ENCODE measurements at regions not wholly inside any gene's neighbourhood (a gene's known extent, or its start where the extent isn't known, plus 50 kb on each side); places are given as distances from the start of the nearest gene placed in this dataset.

DNA sequence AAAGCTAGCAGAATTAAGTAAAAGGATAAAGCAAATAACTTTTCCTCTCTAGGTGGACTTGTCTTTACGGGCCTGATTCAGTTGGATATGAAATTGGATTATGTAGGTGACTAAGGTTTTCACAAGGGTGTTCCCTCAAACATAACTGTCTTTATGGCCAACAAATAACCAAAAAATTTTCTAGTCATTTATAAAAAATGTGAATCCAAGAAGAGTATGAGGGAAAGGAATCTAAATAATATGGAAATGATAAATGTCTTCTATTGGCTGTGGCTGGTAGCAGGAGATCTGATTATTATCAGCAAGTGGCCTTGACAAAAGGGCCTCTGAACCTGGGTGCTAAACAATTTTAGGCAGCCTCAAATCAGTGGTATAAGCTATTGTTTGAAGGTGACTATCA, 594.0 kb upstream of the UBE2E2 start:
- TF ChIP-seq, protein P1, sequence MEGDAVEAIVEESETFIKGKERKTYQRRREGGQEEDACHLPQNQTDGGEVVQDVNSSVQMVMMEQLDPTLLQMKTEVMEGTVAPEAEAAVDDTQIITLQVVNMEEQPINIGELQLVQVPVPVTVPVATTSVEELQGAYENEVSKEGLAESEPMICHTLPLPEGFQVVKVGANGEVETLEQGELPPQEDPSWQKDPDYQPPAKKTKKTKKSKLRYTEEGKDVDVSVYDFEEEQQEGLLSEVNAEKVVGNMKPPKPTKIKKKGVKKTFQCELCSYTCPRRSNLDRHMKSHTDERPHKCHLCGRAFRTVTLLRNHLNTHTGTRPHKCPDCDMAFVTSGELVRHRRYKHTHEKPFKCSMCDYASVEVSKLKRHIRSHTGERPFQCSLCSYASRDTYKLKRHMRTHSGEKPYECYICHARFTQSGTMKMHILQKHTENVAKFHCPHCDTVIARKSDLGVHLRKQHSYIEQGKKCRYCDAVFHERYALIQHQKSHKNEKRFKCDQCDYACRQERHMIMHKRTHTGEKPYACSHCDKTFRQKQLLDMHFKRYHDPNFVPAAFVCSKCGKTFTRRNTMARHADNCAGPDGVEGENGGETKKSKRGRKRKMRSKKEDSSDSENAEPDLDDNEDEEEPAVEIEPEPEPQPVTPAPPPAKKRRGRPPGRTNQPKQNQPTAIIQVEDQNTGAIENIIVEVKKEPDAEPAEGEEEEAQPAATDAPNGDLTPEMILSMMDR (IDR thresholded peaks at IDR 0.05; ENCODE audit: control insufficient read depth, extremely low read depth, insufficient read depth): no peak
- no peak for DNase-seq (ENCODE audit: low read depth)
- no peak overlapping the region for H3K4me3 ChIP-seq (ENCODE audit: low read depth, low read length)

DNA sequence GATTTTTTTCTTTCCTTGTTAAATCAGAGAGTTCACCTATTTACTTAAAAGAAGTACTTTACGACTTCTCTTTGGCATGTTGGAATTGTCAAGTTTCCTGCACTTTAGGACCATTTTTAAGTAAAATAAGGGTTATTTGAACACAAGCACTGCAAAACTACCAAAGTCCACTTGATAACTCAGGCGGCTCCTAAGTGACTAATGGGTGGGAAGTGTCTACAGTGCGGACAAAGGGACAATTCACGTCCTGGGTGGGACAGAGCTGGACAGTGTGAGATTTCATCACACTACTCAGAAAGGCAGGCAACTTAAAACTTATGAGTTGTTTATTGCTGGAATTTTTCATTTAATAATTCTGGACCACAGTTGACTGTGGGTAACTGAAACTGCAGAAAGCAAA, 590.2 kb upstream of the UBE2E2 start:
- DNase-seq (ENCODE audit: low read depth): no peak
- TF ChIP-seq, protein P1 (IDR thresholded peaks at IDR 0.05; ENCODE audit: control insufficient read depth, extremely low read depth, insufficient read depth): no peak
- H3K4me3 ChIP-seq (ENCODE audit: low read depth, low read length): no peak overlapping the region

DNA sequence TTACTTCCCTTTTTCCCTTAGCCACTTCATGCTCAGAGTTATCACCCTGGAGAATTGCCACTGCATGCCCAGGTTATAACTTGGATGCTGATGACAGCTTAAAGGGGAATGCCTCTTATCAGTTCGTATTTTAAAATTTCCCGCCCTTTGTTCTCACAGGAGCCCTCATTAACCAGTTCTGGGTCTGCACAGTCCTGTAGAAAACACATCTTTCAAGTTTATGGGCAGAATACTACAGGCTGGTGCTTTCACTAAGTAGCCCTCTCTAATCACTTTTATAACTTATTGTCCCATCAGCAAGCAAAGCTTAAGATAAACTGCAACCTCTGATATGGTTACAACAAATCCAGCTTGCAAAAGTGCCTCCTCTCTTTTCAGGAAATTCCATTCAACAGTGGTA, 587.3 kb upstream of the UBE2E2 start:
- no peak for DNase-seq (ENCODE audit: low read depth)
- no peak overlapping the region for H3K4me3 ChIP-seq (ENCODE audit: low read depth, low read length)
- TF ChIP-seq, protein P1 (IDR thresholded peaks at IDR 0.05; ENCODE audit: control insufficient read depth, extremely low read depth, insufficient read depth): no peak

DNA sequence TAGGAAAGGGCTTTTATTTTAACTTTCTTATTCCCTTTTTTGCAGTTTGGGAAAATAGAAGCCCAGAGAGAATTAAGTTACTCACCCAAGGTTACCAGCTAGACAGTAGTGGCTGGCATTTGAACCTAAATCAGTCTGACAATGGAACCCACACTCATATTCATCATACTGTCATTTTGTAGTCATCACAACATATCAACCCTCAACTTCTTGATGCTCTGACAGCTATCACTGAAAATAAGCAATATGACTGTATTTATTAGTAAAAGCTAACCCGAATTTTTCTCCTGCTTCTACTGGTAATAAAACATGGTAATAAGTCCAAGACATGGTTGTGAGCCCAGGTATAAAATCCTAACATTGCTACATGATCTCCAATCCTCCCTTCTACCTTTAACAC, 585.8 kb upstream of the UBE2E2 start:
- DNase-seq (ENCODE audit: low read depth): no peak
- TF ChIP-seq, protein P1 (IDR thresholded peaks at IDR 0.05; ENCODE audit: control insufficient read depth, extremely low read depth, insufficient read depth): no peak
- H3K4me3 ChIP-seq (ENCODE audit: low read depth, low read length): no peak overlapping the region

DNA sequence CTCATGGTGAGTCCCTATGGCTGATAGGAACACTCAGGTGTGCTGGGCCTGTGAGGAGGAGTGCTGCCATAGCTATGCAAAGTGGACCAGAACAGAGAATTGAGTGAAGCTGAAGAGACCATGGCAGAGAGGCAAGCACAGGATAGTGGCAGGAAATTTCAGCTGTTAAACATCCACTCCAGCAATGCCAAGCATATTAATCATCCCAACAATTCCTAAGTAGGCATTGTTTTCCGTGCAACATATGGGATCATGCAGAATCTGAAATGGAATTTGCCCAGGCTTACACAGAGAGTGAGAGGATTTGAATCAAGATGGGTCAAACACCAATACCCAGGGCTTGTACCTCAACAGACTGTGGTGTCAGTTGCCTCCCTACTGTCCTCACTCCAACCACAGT, 582.6 kb upstream of the UBE2E2 start:
- TF ChIP-seq, protein P1 (IDR thresholded peaks at IDR 0.05; ENCODE audit: control insufficient read depth, extremely low read depth, insufficient read depth): no peak
- no peak overlapping the region for H3K4me3 ChIP-seq (ENCODE audit: low read depth, low read length)
- no peak for DNase-seq (ENCODE audit: low read depth)

DNA sequence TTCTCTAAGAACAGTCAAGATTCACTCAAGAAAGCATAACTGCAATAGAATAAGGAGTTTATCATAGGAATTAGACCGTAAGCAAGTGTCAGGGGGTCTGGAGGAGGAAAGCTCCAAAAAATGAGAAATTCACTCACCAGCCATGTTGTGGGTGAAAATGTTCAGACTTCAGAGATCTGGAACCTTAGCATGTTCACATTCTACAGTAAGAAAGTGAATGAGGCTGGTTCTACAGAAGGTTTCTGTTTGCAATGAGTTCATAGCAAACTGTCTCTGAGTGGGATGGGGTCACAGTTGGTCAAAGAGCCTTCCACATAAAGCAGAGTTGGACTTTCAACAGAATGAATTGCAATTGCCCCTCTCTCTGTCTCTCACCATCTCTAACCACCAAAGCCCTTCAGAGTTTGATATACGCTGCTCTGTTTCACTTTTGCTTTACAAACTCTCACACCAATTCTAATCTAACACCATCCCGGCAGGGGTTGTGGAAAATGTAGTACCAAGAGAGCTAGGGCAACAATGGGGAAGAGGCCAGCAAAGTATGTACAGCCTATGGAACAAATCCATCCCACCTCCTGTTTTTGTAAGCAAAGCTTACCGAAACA, 581.8 kb upstream of the UBE2E2 start:
- H3K4me3 ChIP-seq (ENCODE audit: low read depth, low read length): no peak overlapping the region
- TF ChIP-seq, protein P1 (IDR thresholded peaks at IDR 0.05; ENCODE audit: control insufficient read depth, extremely low read depth, insufficient read depth): no peak
- DNase-seq (ENCODE audit: low read depth): no peak

DNA sequence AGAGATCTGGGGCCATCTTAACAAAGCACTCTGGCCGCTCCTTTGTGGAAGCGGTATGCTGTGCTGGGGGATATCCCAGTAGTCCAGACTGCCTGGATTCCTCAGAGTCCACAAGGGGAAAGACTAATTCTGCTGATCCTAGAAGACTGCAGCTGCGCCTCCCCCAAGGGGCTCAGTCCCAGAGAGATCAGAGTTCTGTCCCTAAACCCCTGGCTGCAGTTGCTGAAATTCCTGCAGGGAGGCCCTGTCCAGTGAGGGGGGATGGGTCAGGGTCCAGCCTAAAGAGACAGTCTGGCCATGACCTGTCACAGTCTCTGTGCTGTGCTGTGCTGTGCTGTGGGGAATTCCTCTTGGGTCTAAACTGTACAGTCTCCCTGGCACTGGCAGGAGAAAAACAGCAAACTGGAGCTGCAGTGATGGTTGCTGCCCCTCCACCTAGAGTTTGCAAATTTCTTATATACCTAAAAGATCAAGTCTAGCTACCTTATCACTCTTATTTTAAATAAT, 575.1 kb upstream of the UBE2E2 start:
- TF ChIP-seq, protein P1 (IDR thresholded peaks at IDR 0.05; ENCODE audit: control insufficient read depth, extremely low read depth, insufficient read depth): no peak
- DNase-seq (ENCODE audit: low read depth): no peak
- H3K4me3 ChIP-seq (ENCODE audit: low read depth, low read length): no peak overlapping the region

Measured in LNCaP clone FGC (cell line).